GM10266 (cell line): ENCODE measurements at regions not wholly inside any gene's neighbourhood (a gene's known extent, or its start where the extent isn't known, plus 50 kb on each side); places are given as distances from the start of the nearest gene placed in this dataset.

Experiments used
- DNase-seq: peaks from one replicate; pipeline ENCODE4 v3.0.0; 2012; ENCODE audit errors: extremely low spot score
- TF ChIP-seq, protein P1 (sequence below): IDR thresholded peaks from 2 replicates; pipeline ENCODE4 v1.5.1; 2012; ENCODE audit warnings: mild to moderate bottlenecking, low read depth; ENCODE audit not compliant: control insufficient read depth, insufficient read depth; ENCODE audit errors: missing control alignments

DNA sequence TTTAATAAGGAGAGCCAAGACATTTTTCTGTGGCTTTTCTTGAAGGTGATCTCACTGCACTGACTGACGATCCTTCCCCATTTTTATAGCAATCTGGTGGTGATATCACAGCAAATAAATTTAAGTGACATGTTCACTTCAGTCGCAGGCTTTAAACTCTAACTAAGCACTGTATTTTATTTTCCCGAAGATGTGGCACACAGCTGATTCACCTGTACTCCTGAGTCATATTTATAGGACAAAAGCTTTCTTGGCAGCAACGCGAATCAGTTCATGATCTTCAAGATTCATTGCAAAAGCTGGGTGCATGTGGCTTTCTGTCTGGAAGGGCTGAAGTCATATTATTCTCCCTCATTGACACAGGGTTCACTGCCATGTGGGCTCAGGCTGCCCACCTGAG is 79.8 kb upstream of the TUNAR start:
- DNase-seq: no peak
- TF ChIP-seq, protein P1, sequence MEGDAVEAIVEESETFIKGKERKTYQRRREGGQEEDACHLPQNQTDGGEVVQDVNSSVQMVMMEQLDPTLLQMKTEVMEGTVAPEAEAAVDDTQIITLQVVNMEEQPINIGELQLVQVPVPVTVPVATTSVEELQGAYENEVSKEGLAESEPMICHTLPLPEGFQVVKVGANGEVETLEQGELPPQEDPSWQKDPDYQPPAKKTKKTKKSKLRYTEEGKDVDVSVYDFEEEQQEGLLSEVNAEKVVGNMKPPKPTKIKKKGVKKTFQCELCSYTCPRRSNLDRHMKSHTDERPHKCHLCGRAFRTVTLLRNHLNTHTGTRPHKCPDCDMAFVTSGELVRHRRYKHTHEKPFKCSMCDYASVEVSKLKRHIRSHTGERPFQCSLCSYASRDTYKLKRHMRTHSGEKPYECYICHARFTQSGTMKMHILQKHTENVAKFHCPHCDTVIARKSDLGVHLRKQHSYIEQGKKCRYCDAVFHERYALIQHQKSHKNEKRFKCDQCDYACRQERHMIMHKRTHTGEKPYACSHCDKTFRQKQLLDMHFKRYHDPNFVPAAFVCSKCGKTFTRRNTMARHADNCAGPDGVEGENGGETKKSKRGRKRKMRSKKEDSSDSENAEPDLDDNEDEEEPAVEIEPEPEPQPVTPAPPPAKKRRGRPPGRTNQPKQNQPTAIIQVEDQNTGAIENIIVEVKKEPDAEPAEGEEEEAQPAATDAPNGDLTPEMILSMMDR: no peak

GRCh38 chr14:95787941-95788340 is 74.0 kb upstream of the TCL1A start:
- TF ChIP-seq, protein P1: no peak
- DNase-seq: no peak

DNA sequence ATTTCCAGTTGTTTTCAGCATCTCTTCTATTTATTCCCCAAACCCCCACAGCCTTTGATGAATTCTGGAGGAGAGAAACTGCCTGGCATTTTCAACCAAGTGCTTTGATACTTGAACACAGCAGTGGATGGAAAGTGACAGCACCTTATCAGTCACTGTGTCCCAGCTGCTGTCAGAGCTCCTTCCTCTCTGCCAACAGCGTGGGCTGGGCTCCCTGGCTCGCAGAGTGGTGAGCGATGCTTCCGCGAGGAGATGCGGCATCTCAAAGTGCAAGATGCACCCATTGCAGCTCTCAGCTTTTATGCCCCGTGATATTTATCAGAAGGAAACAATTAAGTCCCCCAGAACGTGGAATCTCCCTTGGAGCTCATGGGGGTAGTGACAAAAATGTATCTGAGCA is 72.6 kb upstream of the TCL1A start:
- DNase-seq: no peak
- TF ChIP-seq, protein P1: no peak

DNA sequence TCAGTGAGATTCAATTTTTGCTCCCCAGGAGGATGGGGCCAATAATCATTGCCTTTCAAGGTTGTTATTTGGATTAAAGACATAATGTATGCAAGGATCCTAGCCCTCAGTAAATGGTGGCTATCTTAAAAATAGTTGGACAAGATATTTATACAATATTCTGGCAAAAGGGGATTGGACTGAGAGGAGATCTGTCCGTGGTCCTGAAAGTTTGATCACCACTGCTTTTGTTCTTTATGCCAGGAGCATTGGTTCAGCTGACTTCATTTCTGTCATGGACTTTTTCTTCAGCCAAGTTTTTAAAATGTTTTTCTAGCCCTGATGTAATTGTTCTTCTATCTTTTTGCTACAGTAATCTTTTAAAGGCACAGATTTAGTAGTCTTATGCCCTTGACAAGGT is 70.2 kb upstream of the TCL1A start:
- TF ChIP-seq, protein P1: no peak
- peak; percentile 36 for DNase-seq

DNA sequence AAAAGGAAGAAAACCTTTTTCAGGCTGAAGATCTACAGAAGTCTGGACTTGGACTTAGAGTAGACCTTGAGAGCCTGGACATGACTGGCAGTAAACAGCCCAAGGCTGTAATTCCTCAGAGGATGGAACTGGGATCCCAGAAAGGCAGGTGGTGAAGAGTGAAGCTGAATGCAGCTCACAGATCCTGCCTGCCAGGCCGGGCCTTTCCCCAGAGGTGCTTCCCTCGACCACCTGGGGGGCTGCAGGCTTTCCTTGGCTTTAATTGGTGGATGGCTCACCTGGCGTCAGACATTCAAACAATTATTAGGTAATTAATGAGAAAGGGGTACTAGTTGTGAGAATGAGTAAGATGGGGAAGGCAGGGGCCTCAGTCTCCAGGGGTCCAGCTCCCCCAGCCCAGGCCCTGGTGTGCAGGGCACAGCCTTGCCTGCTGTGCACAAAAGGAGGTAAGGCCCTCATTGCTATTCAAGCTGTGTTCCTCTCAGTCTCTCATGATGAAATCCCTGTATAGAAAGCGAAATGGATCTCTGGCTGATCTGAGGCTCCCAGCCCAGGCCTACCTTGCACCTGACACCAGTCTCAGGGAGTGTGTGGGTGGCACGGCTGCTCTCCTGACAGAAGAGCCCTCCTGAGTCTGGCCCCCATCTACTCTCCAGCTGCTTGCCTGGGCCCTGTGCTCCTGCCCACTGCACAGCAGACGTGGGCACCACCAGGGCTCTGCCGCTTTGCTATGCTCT is 63.0 kb upstream of the TCL1A start:
- TF ChIP-seq, protein P1: no peak
- no peak for DNase-seq

GRCh38 chr14:95774265-95775160 is 60.6 kb upstream of the TCL1A start:
- peak; percentile 62 for DNase-seq
- TF ChIP-seq, protein P1: peak; percentile 93

DNA sequence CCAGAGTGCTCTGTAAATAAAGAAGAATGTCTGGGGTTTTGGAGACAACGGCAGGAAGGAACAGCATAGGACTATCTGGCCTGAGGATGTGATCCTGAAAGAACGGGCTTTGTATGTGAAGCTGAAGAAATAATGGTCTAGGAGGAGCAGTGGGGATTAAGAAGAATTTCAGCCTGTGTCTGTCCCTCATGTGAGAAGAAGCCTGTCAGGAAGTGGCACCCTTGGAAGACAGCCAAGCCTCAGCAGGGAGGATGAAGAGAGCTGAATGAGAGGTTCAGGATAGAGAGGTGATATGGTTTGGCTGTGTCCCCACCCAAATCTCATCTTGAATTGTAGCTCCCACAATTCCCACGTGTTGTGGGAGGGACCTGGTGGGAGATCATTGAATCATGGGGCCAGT is 56.9 kb upstream of the TCL1A start:
- no peak for DNase-seq
- TF ChIP-seq, protein P1: no peak
